ENCODE measurements at regions not wholly inside any gene's neighbourhood (a gene's known extent, or its start where the extent isn't known, plus 50 kb on each side); places are given as distances from the start of the nearest gene placed in this dataset.

- TF ChIP-seq CTCF (IDR thresholded peaks at IDR 0.05; ENCODE audit: insufficient read depth, low read length, poor library complexity, severe bottlenecking), result no peak
- TF ChIP-seq EZH2phosphoT487 (conservative IDR thresholded peaks at IDR 0.05; ENCODE audit: low read length), result no peak
Measured at GRCh38 chr2:9146646-9147045, 60.0 kb upstream of the ASAP2 start.
